ENCODE measurements at regions not wholly inside any gene's neighbourhood (a gene's known extent, or its start where the extent isn't known, plus 50 kb on each side); places are given as distances from the start of the nearest gene placed in this dataset.

DNA sequence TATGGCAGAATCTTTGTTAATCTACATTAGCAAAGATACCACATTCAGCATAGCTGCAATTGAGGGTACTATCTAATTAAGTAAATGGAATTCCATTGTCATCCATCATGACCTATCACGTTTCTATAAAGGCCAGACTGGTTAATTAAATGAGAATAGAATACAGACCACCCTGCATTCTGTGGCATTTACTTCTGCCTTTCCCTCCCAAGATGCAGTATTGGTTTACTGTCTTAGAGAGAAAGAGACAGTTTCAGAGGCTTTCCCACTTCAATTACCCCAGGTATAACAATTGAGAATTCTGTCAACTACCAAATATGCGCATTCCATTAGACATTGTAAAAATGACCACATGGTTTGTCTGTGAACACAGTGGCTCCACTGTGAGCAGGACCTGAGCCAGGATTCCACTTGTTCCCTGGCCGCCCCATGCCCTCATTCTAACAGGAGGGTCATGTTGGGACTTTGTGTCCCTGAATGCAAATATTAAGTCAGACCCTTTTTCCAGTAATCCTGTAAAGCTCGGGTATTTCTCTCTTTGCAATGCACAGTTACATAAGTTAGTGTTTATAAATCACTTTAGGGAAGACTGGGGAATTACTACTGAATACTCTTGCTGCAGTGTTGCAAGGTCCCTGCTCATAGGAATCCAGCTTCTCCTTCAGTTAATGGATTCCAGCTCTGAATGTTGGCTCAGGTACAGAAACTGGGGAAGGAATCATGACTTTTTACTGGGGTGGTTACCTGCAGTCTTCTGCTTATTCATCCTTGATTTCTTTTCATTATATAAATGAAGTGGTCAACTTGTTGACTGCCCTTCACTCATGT, 261.0 kb downstream of the PDGFC start:
- POLR2A ChIA-PET: no interaction called here
- TF ChIP-seq, protein P1, sequence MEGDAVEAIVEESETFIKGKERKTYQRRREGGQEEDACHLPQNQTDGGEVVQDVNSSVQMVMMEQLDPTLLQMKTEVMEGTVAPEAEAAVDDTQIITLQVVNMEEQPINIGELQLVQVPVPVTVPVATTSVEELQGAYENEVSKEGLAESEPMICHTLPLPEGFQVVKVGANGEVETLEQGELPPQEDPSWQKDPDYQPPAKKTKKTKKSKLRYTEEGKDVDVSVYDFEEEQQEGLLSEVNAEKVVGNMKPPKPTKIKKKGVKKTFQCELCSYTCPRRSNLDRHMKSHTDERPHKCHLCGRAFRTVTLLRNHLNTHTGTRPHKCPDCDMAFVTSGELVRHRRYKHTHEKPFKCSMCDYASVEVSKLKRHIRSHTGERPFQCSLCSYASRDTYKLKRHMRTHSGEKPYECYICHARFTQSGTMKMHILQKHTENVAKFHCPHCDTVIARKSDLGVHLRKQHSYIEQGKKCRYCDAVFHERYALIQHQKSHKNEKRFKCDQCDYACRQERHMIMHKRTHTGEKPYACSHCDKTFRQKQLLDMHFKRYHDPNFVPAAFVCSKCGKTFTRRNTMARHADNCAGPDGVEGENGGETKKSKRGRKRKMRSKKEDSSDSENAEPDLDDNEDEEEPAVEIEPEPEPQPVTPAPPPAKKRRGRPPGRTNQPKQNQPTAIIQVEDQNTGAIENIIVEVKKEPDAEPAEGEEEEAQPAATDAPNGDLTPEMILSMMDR (IDR thresholded peaks at IDR 0.05; ENCODE audit: control extremely low read depth, extremely low read depth, low read depth, missing control alignments): no peak
- DNase-seq (ENCODE audit: extremely low spot score): no peak
- CTCF ChIA-PET: no interaction called here

DNA sequence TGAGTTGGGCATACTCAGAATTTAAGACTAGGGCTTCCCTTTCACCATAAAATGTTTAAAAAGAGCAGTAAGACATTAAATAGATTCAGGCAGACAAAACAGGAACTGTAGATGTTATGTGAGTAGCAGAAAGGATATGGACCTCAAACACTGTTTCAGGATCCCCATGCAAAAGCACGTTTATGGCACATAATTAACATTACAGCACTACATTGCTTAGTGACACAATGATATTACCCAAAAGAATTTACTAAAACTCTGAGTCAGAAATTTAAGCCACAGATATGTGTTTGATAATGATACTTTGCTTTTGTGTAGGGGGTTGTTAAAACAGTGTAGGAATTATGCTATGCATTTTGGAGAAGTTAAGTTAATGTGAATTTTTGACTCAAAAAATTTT, 266.3 kb downstream of the PDGFC start:
- POLR2A ChIA-PET: no interaction called here

DNA sequence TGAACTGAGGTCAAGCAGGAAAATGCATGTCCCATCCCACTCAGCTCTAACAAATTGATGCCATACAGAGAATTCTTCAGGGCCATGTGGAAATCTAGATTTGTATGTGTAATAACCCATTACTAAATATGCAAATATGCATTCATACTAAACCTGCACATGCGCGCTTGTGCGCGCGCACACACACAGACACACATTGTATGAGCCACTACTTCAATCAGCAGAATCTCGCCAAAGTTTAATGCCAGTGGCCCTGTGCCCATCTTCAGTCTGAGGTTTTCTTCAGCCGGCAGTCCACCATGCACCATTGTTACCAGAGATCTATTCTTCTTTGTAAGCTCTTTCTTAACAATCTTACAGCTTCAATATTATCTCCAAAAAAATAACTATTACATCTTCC, 276.4 kb downstream of the PDGFC start:
- DNase-seq (ENCODE audit: extremely low spot score): no peak
- CTCF ChIA-PET: interaction anchor here (1.2 kb wide), 1 partner anchor 8 kb away, joined by 3 read pairs; no protein-coding TSS in a partner anchor
- TF ChIP-seq, protein P1 (IDR thresholded peaks at IDR 0.05; ENCODE audit: control extremely low read depth, extremely low read depth, low read depth, missing control alignments): no peak
- POLR2A ChIA-PET: no interaction called here

More for the DNA sequence above, 266.3 kb downstream of the PDGFC start:
- no peak for DNase-seq (ENCODE audit: extremely low spot score)
- TF ChIP-seq, protein P1 (IDR thresholded peaks at IDR 0.05; ENCODE audit: control extremely low read depth, extremely low read depth, low read depth, missing control alignments): no peak
- CTCF ChIA-PET: no interaction called here

DNA sequence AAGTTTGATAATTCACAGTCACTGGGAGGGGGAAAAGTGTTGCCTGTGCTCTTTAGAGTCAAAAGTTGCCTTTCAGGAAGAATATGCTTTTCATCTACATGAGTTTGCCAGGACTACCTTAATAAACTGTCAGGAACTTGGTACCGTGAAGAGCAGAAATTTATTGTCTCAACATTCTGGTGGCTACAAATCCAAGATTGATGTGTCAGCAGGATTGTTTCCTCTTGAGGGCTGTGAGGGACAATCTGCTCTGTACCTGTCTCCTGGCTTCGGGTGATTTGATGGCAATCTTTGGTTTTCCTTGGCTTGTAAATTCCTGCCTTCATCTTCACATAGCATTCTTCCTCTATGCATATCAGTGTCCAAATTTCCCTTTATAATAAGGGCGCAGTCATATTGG, 277.2 kb downstream of the PDGFC start:
- ChIA-PET POLR2A (no interaction called here), CTCF (interaction anchor here (1.2 kb wide), 1 partner anchor 7 kb away, joined by 3 read pairs; no protein-coding TSS in a partner anchor)
- no peak for DNase-seq (ENCODE audit: extremely low spot score)
- TF ChIP-seq, protein P1 (IDR thresholded peaks at IDR 0.05; ENCODE audit: control extremely low read depth, extremely low read depth, low read depth, missing control alignments): no peak

DNA sequence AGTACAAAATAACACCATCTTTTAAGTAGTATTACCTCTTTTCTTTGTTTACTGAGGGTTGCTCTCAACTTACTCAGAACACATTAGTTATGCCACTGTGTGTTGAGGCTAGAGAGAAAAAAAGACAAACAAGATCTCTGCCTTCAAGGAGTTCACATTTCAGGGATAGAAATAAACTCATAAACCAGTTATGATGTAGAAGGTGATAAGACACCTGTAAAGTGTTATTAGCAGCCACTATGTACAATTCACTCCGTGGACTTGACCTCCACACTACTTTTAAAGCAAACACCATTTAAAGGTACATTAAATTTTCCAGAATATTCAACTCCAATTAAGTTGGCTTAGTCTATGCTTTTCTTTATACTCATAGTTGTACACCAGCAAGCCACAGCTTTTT, 278.0 kb downstream of the PDGFC start:
- POLR2A ChIA-PET: no interaction called here

DNA sequence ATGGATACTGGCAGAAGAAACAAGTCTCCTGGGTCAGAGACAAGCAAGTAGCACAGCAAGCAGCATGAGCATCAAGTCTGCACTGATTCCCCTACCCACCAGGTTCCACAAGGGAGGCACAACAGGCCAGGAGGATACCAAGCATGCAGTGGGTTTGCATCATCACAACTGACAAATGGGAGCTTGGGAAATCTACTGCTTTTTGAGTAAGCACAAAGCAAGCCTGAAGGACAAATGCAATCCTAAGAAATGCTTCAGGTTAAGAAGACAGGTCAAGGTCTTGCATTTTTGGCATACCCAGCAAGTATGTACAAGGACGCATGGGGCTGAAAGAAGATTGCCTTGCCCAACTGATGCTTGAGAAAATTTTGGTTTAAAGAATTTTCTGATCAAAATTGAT, 279.6 kb downstream of the PDGFC start:
- TF ChIP-seq, protein P1 (IDR thresholded peaks at IDR 0.05; ENCODE audit: control extremely low read depth, extremely low read depth, low read depth, missing control alignments): no peak
- DNase-seq (ENCODE audit: extremely low spot score): no peak
- POLR2A ChIA-PET: no interaction called here
- CTCF ChIA-PET: interaction anchor here (1.7 kb wide), 1 partner anchor 9 kb away, joined by 3 read pairs; no protein-coding TSS in a partner anchor

More for the DNA sequence above, 278.0 kb downstream of the PDGFC start:
- TF ChIP-seq, protein P1 (IDR thresholded peaks at IDR 0.05; ENCODE audit: control extremely low read depth, extremely low read depth, low read depth, missing control alignments): no peak
- DNase-seq (ENCODE audit: extremely low spot score): no peak
- CTCF ChIA-PET: no interaction called here
